ENCODE measurements at regions not wholly inside any gene's neighbourhood (a gene's known extent, or its start where the extent isn't known, plus 50 kb on each side); places are given as distances from the start of the nearest gene placed in this dataset.

GRCh38 chr6:7668936-7669335 is 57.0 kb upstream of the BMP6 start:
- TF ChIP-seq CTCF (CRISPR knock-in tag; IDR thresholded peaks at IDR 0.05): no peak
- TF ChIP-seq ZNF788 (CRISPR knock-in tag; IDR thresholded peaks at IDR 0.05; ENCODE audit: borderline replicate concordance): no peak
- no peak for TF ChIP-seq KDM4B (CRISPR knock-in tag; IDR thresholded peaks at IDR 0.05)
- no peak for TF ChIP-seq ZFYVE20 (CRISPR knock-in tag; IDR thresholded peaks at IDR 0.05; ENCODE audit: borderline replicate concordance, low read depth)
- TF ChIP-seq REST (IDR thresholded peaks at IDR 0.05; ENCODE audit: borderline replicate concordance in 1 of 2, low read depth in 1 of 2, low read length in 2 of 2): no peak
- TF ChIP-seq ZNF350 (CRISPR knock-in tag; IDR thresholded peaks at IDR 0.05; ENCODE audit: borderline replicate concordance, low read depth): no peak
- no peak for TF ChIP-seq ZNF431 (CRISPR knock-in tag; IDR thresholded peaks at IDR 0.05; ENCODE audit: borderline replicate concordance, low read depth)
- no peak for TF ChIP-seq SP2 (CRISPR knock-in tag; IDR thresholded peaks at IDR 0.05)
- no peak for TF ChIP-seq ZZZ3 (CRISPR knock-in tag; IDR thresholded peaks at IDR 0.05; ENCODE audit: borderline replicate concordance)
- no peak for TF ChIP-seq STAG1 (CRISPR knock-in tag; IDR thresholded peaks at IDR 0.05)
